Common myeloid progenitor, CD34-positive (primary cell): ENCODE measurements at regions not wholly inside any gene's neighbourhood (a gene's known extent, or its start where the extent isn't known, plus 50 kb on each side); places are given as distances from the start of the nearest gene placed in this dataset.

Experiments
- CTCF ChIA-PET: fragments of 350-600 bp; sonication (Branson Sonifier 250); formaldehyde crosslinking; loops from one replicate; lab custom pipeline; 2021; ENCODE audit warnings: antibody characterized with exemption; lab: Charles Lee
- POLR2A ChIA-PET: fragments of 350-600 bp; sonication (Branson Sonifier 250); formaldehyde crosslinking; loops from one replicate; lab custom pipeline; 2021; ENCODE audit warnings: antibody characterized with exemption; lab: Charles Lee
- DNase-seq, 3 donors: peaks; one replicate each; pipeline versions ENCODE4 v3.0.0 to v3.0.0-alpha.2; 2013
- H3K27ac ChIP-seq, 2 experiments: 1 replicate in 1 of 2; 2 replicates in 1 of 2; pipeline ENCODE4 v1.7.0; 2013; ENCODE audit warnings: inconsistent platforms in 2 of 2, low read length in 2 of 2, mild to moderate bottlenecking in 2 of 2, low read depth in 1 of 2, moderate library complexity in 1 of 2; ENCODE audit not compliant: severe bottlenecking in 2 of 2, insufficient read depth in 1 of 2, poor library complexity in 1 of 2
- H3K27me3 ChIP-seq, 5 experiments: replicated peaks in 2 of 5; 1 replicate in 3 of 5; 2 replicates in 2 of 5; pipeline versions ENCODE4 v1.6.1 to v1.7.0; 2013; ENCODE audit warnings: low read length in 4 of 5, mild to moderate bottlenecking in 2 of 5, moderate library complexity in 2 of 5, inconsistent platforms in 1 of 5; ENCODE audit not compliant: insufficient read depth in 5 of 5, control insufficient read depth in 4 of 5
- H3K36me3 ChIP-seq, 4 experiments: 1 replicate in 2 of 4; 2 replicates in 2 of 4; pipeline versions ENCODE4 v1.6.1 to v1.7.0; 2013; ENCODE audit warnings: low read length in 3 of 4, control low read depth in 1 of 4, mild to moderate bottlenecking in 1 of 4; ENCODE audit not compliant: control insufficient read depth in 4 of 4, insufficient read depth in 4 of 4
- H3K4me1 ChIP-seq, 4 experiments: 1 replicate in 3 of 4; 2 replicates in 1 of 4; pipeline versions ENCODE4 v1.6.1 to v1.7.1; 2013; ENCODE audit warnings: low read length in 3 of 4, mild to moderate bottlenecking in 3 of 4, control low read depth in 1 of 4, inconsistent platforms in 1 of 4, moderate library complexity in 1 of 4; ENCODE audit not compliant: control insufficient read depth in 4 of 4, insufficient read depth in 4 of 4; ENCODE audit errors: control extremely low read depth in 1 of 4
- H3K4me3 ChIP-seq, 7 experiments: 1 replicate in 4 of 7; 2 replicates in 3 of 7; pipeline versions ENCODE4 v1.5.1 to v1.7.0; 2013; ENCODE audit warnings: mild to moderate bottlenecking in 7 of 7, low read length in 6 of 7, moderate library complexity in 6 of 7, inconsistent platforms in 2 of 7, low read depth in 2 of 7, control low read depth in 1 of 7; ENCODE audit not compliant: insufficient read depth in 4 of 7, control insufficient read depth in 1 of 7; ENCODE audit errors: extremely low read depth in 1 of 7
- H3K9me3 ChIP-seq, 5 experiments: 1 replicate in 4 of 5; 2 replicates in 1 of 5; pipeline versions ENCODE4 v1.6.1 to v1.7.1; 2013; ENCODE audit warnings: low read length in 4 of 5, mild to moderate bottlenecking in 2 of 5, inconsistent platforms in 1 of 5, low read depth in 1 of 5, moderate library complexity in 1 of 5; ENCODE audit not compliant: control insufficient read depth in 4 of 5, insufficient read depth in 2 of 5; ENCODE audit errors: control extremely low read depth in 1 of 5
- WGBS: methylation state at CpG from one replicate; pipeline ENCODE4 v1.1.5; 2013; ENCODE audit not compliant: insufficient coverage; 5-methylcytosine and 5-hydroxymethylcytosine counted together

GRCh38 chr3:178184833-178185232 is 351.4 kb upstream of the KCNMB2 start:
- H3K27ac ChIP-seq = no peak overlapping the region
- CTCF ChIA-PET = no interaction called here
- no CpG with 5 or more reads among the region's 2 CpGs for WGBS
- H3K9me3 ChIP-seq = no peaks in the 10 kb centered on the region
- no peak overlapping the region for H3K4me3 ChIP-seq
- H3K36me3 ChIP-seq = no peaks in the 10 kb centered on the region
- no peaks in the 10 kb centered on the region for H3K27me3 ChIP-seq
- peaks cover 0 to 5% (median 0%) of the 10 kb centered on the region in 4 experiments for H3K4me1 ChIP-seq
- DNase-seq = no peak
- POLR2A ChIA-PET = no interaction called here

DNA sequence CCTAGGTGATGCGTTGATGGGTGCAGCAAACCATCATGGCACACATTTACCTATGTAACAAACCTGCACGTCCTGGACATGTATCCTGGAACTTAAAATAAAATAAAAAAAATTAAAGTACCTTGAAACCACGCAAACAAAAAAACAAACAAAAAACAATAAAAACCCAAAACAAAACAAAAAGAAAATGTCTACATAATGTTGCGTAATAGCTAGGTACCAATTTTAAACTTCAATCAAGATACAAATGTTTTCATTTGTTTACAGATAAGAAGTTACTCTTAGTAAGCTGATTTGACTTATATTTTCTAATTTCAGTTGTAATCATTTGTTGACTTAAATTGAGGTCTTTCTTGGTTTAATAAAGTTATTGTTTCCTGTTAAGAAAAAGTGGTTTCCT is 349.6 kb upstream of the KCNMB2 start:
- CTCF ChIA-PET = no interaction called here
- no peak for DNase-seq
- no CpG with 5 or more reads among the region's 4 CpGs for WGBS
- H3K4me3 ChIP-seq = no peak overlapping the region
- H3K27me3 ChIP-seq = no peaks in the 10 kb centered on the region
- no peak overlapping the region for H3K27ac ChIP-seq
- H3K36me3 ChIP-seq = no peaks in the 10 kb centered on the region
- H3K4me1 ChIP-seq = peaks cover 0 to 5% (median 0%) of the 10 kb centered on the region in 4 experiments
- no peaks in the 10 kb centered on the region for H3K9me3 ChIP-seq
- POLR2A ChIA-PET = interaction anchor here (0.6 kb wide), 1 partner anchor 15 kb away, joined by 3 read pairs; no protein-coding TSS in a partner anchor

- Histone ChIP-seq H3K27me3 (no peaks in the 10 kb centered on the region), H3K4me1 (peaks cover 0 to 7% (median 0%) of the 10 kb centered on the region in 4 experiments), H3K9me3 (no peaks in the 10 kb centered on the region), H3K4me3 (no peak overlapping the region), H3K36me3 (no peaks in the 10 kb centered on the region), H3K27ac (no peak overlapping the region)
- POLR2A ChIA-PET = no interaction called here
- no peak for DNase-seq
- 71% methylated on average over 2 of the region's 3 CpGs for WGBS
- CTCF ChIA-PET = no interaction called here
These were observed 346.4 kb upstream of the KCNMB2 start for GRCh38 chr3:178189854-178190253.

- Histone ChIP-seq H3K36me3 (no peaks in the 10 kb centered on the region), H3K27ac (no peak overlapping the region), H3K4me1 (peaks cover 0 to 1% (median 0%) of the 10 kb centered on the region in 4 experiments), H3K9me3 (no peaks in the 10 kb centered on the region), H3K27me3 (no peaks in the 10 kb centered on the region), H3K4me3 (no peak overlapping the region)
- peak in 2 of 3 donors; percentile 26 to 43 for DNase-seq
- WGBS = 0% methylated on average over 1 of the region's 1 CpG
- ChIA-PET POLR2A (no interaction called here), CTCF (no interaction called here)
These were observed 342.4 kb upstream of the KCNMB2 start for GRCh38 chr3:178193846-178194245.

DNA sequence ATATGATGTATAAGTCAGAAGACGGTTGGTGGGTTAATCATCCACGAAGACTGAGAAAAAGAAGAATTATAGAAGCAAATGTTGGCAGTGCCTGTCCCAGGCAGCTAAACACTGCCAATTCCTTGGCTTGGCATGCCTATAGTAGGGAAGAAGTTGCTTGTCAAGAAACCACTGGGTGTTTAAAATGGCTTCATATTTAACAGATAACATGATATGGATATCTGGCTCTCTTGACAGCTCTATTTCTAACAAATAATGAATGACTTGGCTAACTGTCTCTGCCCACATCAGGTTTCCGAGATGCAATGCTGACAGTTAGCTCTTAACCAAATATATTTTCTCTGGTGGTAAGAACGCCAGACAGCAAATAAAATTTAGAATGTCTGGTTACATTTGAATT is 341.7 kb upstream of the KCNMB2 start:
- ChIA-PET CTCF (no interaction called here), POLR2A (no interaction called here)
- no peak overlapping the region for H3K27ac ChIP-seq
- no peak for DNase-seq
- no peaks in the 10 kb centered on the region for H3K36me3 ChIP-seq
- peaks cover 0 to 1% (median 0%) of the 10 kb centered on the region in 4 experiments for H3K4me1 ChIP-seq
- H3K27me3 ChIP-seq = no peaks in the 10 kb centered on the region
- no peaks in the 10 kb centered on the region for H3K9me3 ChIP-seq
- 92% methylated on average over 2 of the region's 4 CpGs for WGBS
- no peak overlapping the region for H3K4me3 ChIP-seq

DNA sequence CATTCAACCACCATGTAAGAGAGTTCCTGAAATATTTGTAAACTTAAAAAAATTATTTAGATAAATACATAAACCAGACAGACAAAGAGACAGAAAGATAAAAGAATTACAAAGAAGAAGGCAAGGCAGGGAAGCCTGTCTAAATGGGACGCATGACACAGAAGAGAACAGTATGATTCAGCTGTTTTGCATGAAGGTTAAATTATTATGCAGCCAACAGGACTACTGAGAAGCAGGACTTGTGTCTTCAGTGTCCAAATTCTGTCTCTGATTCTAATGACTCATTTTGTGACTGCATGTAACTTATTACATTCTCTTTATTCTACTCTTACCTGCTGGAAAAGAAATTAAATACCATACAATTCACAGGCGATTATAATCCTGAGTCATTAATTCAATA is 340.4 kb upstream of the KCNMB2 start:
- no peak overlapping the region for H3K4me3 ChIP-seq
- ChIA-PET CTCF (interaction anchor here (0.6 kb wide), 1 partner anchor 72 kb away, joined by 3 read pairs; no protein-coding TSS in a partner anchor), POLR2A (no interaction called here)
- H3K4me1 ChIP-seq = peaks cover 0 to 1% (median 0%) of the 10 kb centered on the region in 4 experiments
- H3K9me3 ChIP-seq = no peaks in the 10 kb centered on the region
- H3K36me3 ChIP-seq = no peaks in the 10 kb centered on the region
- no peaks in the 10 kb centered on the region for H3K27me3 ChIP-seq
- WGBS = 25% methylated on average over 1 of the region's 2 CpGs
- no peak overlapping the region for H3K27ac ChIP-seq
- peak in 2 of 3 donors; percentile 24 to 49 for DNase-seq

- H3K27ac ChIP-seq = no peak overlapping the region
- ChIA-PET POLR2A (interaction anchor here (0.6 kb wide), 1 partner anchor 40 kb away, joined by 3 read pairs; no protein-coding TSS in a partner anchor), CTCF (no interaction called here)
- no peaks in the 10 kb centered on the region for H3K36me3 ChIP-seq
- no peaks in the 10 kb centered on the region for H3K27me3 ChIP-seq
- DNase-seq = no peak
- H3K4me3 ChIP-seq = no peak overlapping the region
- H3K4me1 ChIP-seq = peaks cover 0 to 19% (median 7%) of the 10 kb centered on the region in 4 experiments
- no peaks in the 10 kb centered on the region for H3K9me3 ChIP-seq
- WGBS = no CpG with 5 or more reads among the region's 1 CpG
These were observed 337.9 kb upstream of the KCNMB2 start for GRCh38 chr3:178198329-178198728.
